ENCODE measurements at regions not wholly inside any gene's neighbourhood (a gene's known extent, or its start where the extent isn't known, plus 50 kb on each side); places are given as distances from the start of the nearest gene placed in this dataset.

- peaks cover 64% of the 10 kb centered on the region for H3K4me1 ChIP-seq (ENCODE audit: insufficient read depth, low read length)
- no peak overlapping the region for H3K4me2 ChIP-seq (ENCODE audit: low read depth, low read length)
- FAIRE-seq: no peak
- ATAC-seq: no peak
- WGBS (ENCODE audit: low lambda C conversion rate): 98% methylated on average over 8 of the region's 8 CpGs
- no peak overlapping the region for H2AFZ ChIP-seq (ENCODE audit: low read length)
- DNase-seq (ENCODE audit: low spot score): no peak
- intact Hi-C loops (cut with micrococcal nuclease; ENCODE audit: unreplicated experiment): loop anchor here (10.0 kb wide), 1 partner anchor 332 kb away; no protein-coding TSS in a partner anchor
- no peak overlapping the region for H3K9ac ChIP-seq (ENCODE audit: insufficient read depth, low read depth, low read length)
- no peaks in the 10 kb centered on the region for H3K36me3 ChIP-seq (replicated peaks in 1 of 2; ENCODE audit: control insufficient read depth in 1 of 2, insufficient read depth in 2 of 2, low read length in 2 of 2)
- no peaks in the 10 kb centered on the region for H3K79me2 ChIP-seq (ENCODE audit: insufficient read depth, low read length)
- H3K27me3 ChIP-seq (ENCODE audit: control insufficient read depth in 1 of 2, insufficient read depth in 2 of 2, low read length in 2 of 2): no peaks in the 10 kb centered on the region
- BruUV-seq (replicated peaks): no TSS peak
- no peak overlapping the region for H3K4me3 ChIP-seq (replicated peaks in 1 of 3; ENCODE audit: insufficient read depth in 1 of 3, low read depth in 2 of 3, low read length in 3 of 3)
- H3K9me3 ChIP-seq (ENCODE audit: low read length): no peaks in the 10 kb centered on the region
- POLR2A ChIA-PET: interaction anchor here (0.8 to 1.0 kb wide), 2 partner anchors 33 to 141 kb away, joined by 3 read pairs; no protein-coding TSS in a partner anchor
- CTCF ChIA-PET (ENCODE audit: low intra/inter-chr PET ratio, low total read pairs): no interaction called here
- H4K20me1 ChIP-seq (ENCODE audit: insufficient read depth, low read length): no peaks in the 10 kb centered on the region
- H3K27ac ChIP-seq (ENCODE audit: extremely low read length, insufficient read depth, low read length): peak overlapping the region; percentile 94
- TF ChIP-seq PAX8 (CRISPR knock-in tag; IDR thresholded peaks at IDR 0.05; ENCODE audit: borderline replicate concordance) (no peak), ZNF563 (CRISPR knock-in tag; IDR thresholded peaks at IDR 0.05) (no peak), NCOA1 (CRISPR knock-in tag; IDR thresholded peaks at IDR 0.05) (no peak), WIZ (CRISPR knock-in tag; IDR thresholded peaks at IDR 0.05) (no peak), ZBTB20 (CRISPR knock-in tag; IDR thresholded peaks at IDR 0.05; ENCODE audit: borderline replicate concordance, low read depth) (no peak), FIP1L1 (IDR thresholded peaks at IDR 0.05; ENCODE audit: borderline replicate concordance, insufficient read depth, low read depth, low read length) (no peak), LBX2 (CRISPR knock-in tag; IDR thresholded peaks at IDR 0.05; ENCODE audit: borderline replicate concordance) (no peak), PHF5A (CRISPR knock-in tag; IDR thresholded peaks at IDR 0.05; ENCODE audit: low read depth, unreplicated experiment) (no peak), NCOA2 (CRISPR knock-in tag; IDR thresholded peaks at IDR 0.05) (no peak), U2AF1 (optimal IDR thresholded peaks at IDR 0.05; ENCODE audit: low read depth, low read length) (no peak), ZNF138 (CRISPR knock-in tag; IDR thresholded peaks at IDR 0.05; ENCODE audit: low read depth) (no peak)
- in situ Hi-C loops (cut with HindIII; ENCODE audit: extremely low pct_ligation_motif_present, low pct_unique_long_range_greater_than_20kb): loop anchor here (10.0 kb wide), 1 partner anchor 202 kb away; no protein-coding TSS in a partner anchor
Measured at GRCh38 chr1:234752927-234753326, 142.9 kb upstream of the IRF2BP2 start.
